ENCODE measurements at regions not wholly inside any gene's neighbourhood (a gene's known extent, or its start where the extent isn't known, plus 50 kb on each side); places are given as distances from the start of the nearest gene placed in this dataset.
"Not testable (repeated sequence)": the region's sequence is repeated elsewhere in the genome, so short reads cannot be mapped to it uniquely, and the experiment has no call there.

- Mint-ChIP-seq H3K27ac (no peak overlapping the region), H3K27me3 (ENCODE audit: low read depth) (peaks cover 20% of the 10 kb centered on the region), H3K4me3 (no peak overlapping the region), H3K4me1 (ENCODE audit: low read depth) (no peaks in the 10 kb centered on the region), H3K36me3 (ENCODE audit: low read depth) (no peaks in the 10 kb centered on the region), H3K9me3 (no peaks in the 10 kb centered on the region)
Observed at GRCh38 chr6:43887340-43887858, 117.4 kb downstream of the VEGFA start.

- no peaks in the 10 kb centered on the region for H3K9me3 Mint-ChIP-seq
- no peaks in the 10 kb centered on the region for H3K36me3 Mint-ChIP-seq (ENCODE audit: low read depth)
- no peak overlapping the region for H3K4me3 Mint-ChIP-seq
- H3K27ac Mint-ChIP-seq, result no peak overlapping the region
- no peaks in the 10 kb centered on the region for H3K4me1 Mint-ChIP-seq (ENCODE audit: low read depth)
- H3K27me3 Mint-ChIP-seq (ENCODE audit: low read depth), result peaks cover 16% of the 10 kb centered on the region
Observed at GRCh38 chr6:43886717-43887339, 116.8 kb downstream of the VEGFA start.

GRCh38 chr6:43886067-43886461 is 116.1 kb downstream of the VEGFA start:
- peaks cover 10% of the 10 kb centered on the region for H3K27me3 Mint-ChIP-seq (ENCODE audit: low read depth)
- no peak overlapping the region for H3K4me3 Mint-ChIP-seq
- H3K4me1 Mint-ChIP-seq (ENCODE audit: low read depth), result no peaks in the 10 kb centered on the region
- H3K36me3 Mint-ChIP-seq (ENCODE audit: low read depth), result no peaks in the 10 kb centered on the region
- H3K27ac Mint-ChIP-seq, result no peak overlapping the region
- H3K9me3 Mint-ChIP-seq, result no peaks in the 10 kb centered on the region

- Mint-ChIP-seq H3K9me3 (no peaks in the 10 kb centered on the region), H3K27ac (no peak overlapping the region), H3K36me3 (ENCODE audit: low read depth) (no peaks in the 10 kb centered on the region)
Observed at GRCh38 chr6:43885399-43886066, 115.5 kb downstream of the VEGFA start.

GRCh38 chr6:43884652-43885022 is 114.6 kb downstream of the VEGFA start:
- no peak overlapping the region for H3K4me3 Mint-ChIP-seq
- H3K27ac Mint-ChIP-seq, result no peak overlapping the region
- H3K36me3 Mint-ChIP-seq (ENCODE audit: low read depth), result no peaks in the 10 kb centered on the region
- H3K9me3 Mint-ChIP-seq, result no peaks in the 10 kb centered on the region
- H3K4me1 Mint-ChIP-seq (ENCODE audit: low read depth), result no peaks in the 10 kb centered on the region
- no peaks in the 10 kb centered on the region for H3K27me3 Mint-ChIP-seq (ENCODE audit: low read depth)

More at GRCh38 chr6:43885399-43886066, 115.5 kb downstream of the VEGFA start:
- peaks cover 6% of the 10 kb centered on the region for H3K27me3 Mint-ChIP-seq (ENCODE audit: low read depth)
- no peaks in the 10 kb centered on the region for H3K4me1 Mint-ChIP-seq (ENCODE audit: low read depth)
- H3K4me3 Mint-ChIP-seq, result no peak overlapping the region

- H3K4me3 Mint-ChIP-seq, result no peak overlapping the region
Observed at GRCh38 chr6:43883847-43884651, 114.0 kb downstream of the VEGFA start.

GRCh38 chr6:43882690-43883448 is 112.9 kb downstream of the VEGFA start:
- not testable (repeated sequence) for H3K4me3 Mint-ChIP-seq; H3K27ac Mint-ChIP-seq; H3K27me3 Mint-ChIP-seq (ENCODE audit: low read depth); H3K36me3 Mint-ChIP-seq (ENCODE audit: low read depth); H3K9me3 Mint-ChIP-seq; H3K4me1 Mint-ChIP-seq (ENCODE audit: low read depth)

More at GRCh38 chr6:43883847-43884651, 114.0 kb downstream of the VEGFA start:
- no peaks in the 10 kb centered on the region for H3K4me1 Mint-ChIP-seq (ENCODE audit: low read depth)
- no peaks in the 10 kb centered on the region for H3K27me3 Mint-ChIP-seq (ENCODE audit: low read depth)
- no peak overlapping the region for H3K27ac Mint-ChIP-seq
- H3K9me3 Mint-ChIP-seq, result no peaks in the 10 kb centered on the region
- no peaks in the 10 kb centered on the region for H3K36me3 Mint-ChIP-seq (ENCODE audit: low read depth)

GRCh38 chr6:43880236-43881137 is 110.5 kb downstream of the VEGFA start:
- H3K4me3 Mint-ChIP-seq, result no peak overlapping the region
- no peaks in the 10 kb centered on the region for H3K9me3 Mint-ChIP-seq
- no peaks in the 10 kb centered on the region for H3K4me1 Mint-ChIP-seq (ENCODE audit: low read depth)
- H3K27me3 Mint-ChIP-seq (ENCODE audit: low read depth), result no peaks in the 10 kb centered on the region
- no peak overlapping the region for H3K27ac Mint-ChIP-seq
- H3K36me3 Mint-ChIP-seq (ENCODE audit: low read depth), result no peaks in the 10 kb centered on the region

- Mint-ChIP-seq H3K4me3 (no peak overlapping the region), H3K27ac (no peak overlapping the region), H3K4me1 (ENCODE audit: low read depth) (no peaks in the 10 kb centered on the region), H3K27me3 (ENCODE audit: low read depth) (no peaks in the 10 kb centered on the region), H3K9me3 (no peaks in the 10 kb centered on the region), H3K36me3 (ENCODE audit: low read depth) (no peaks in the 10 kb centered on the region)
Observed at GRCh38 chr6:43879722-43880121, 109.7 kb downstream of the VEGFA start.

- Mint-ChIP-seq H3K36me3 (ENCODE audit: low read depth) (no peaks in the 10 kb centered on the region), H3K4me3 (no peak overlapping the region), H3K4me1 (ENCODE audit: low read depth) (no peaks in the 10 kb centered on the region), H3K27ac (no peak overlapping the region), H3K27me3 (ENCODE audit: low read depth) (no peaks in the 10 kb centered on the region), H3K9me3 (no peaks in the 10 kb centered on the region)
Observed at GRCh38 chr6:43878823-43879495, 108.9 kb downstream of the VEGFA start.

GRCh38 chr6:43878127-43878634 is 108.2 kb downstream of the VEGFA start:
- H3K27ac Mint-ChIP-seq, result no peak overlapping the region
- H3K9me3 Mint-ChIP-seq, result no peaks in the 10 kb centered on the region
- H3K36me3 Mint-ChIP-seq (ENCODE audit: low read depth), result no peaks in the 10 kb centered on the region
- H3K27me3 Mint-ChIP-seq (ENCODE audit: low read depth), result no peaks in the 10 kb centered on the region
- H3K4me1 Mint-ChIP-seq (ENCODE audit: low read depth), result no peaks in the 10 kb centered on the region
- no peak overlapping the region for H3K4me3 Mint-ChIP-seq

- H3K4me3 Mint-ChIP-seq, result no peak overlapping the region
- H3K4me1 Mint-ChIP-seq (ENCODE audit: low read depth), result no peaks in the 10 kb centered on the region
- no peaks in the 10 kb centered on the region for H3K9me3 Mint-ChIP-seq
- no peaks in the 10 kb centered on the region for H3K36me3 Mint-ChIP-seq (ENCODE audit: low read depth)
- H3K27me3 Mint-ChIP-seq (ENCODE audit: low read depth), result no peaks in the 10 kb centered on the region
- H3K27ac Mint-ChIP-seq, result no peak overlapping the region
Observed at GRCh38 chr6:43877463-43878126, 107.6 kb downstream of the VEGFA start.

Measured in T-helper 1 cell treated with Interleukin-12 subunit alpha and Interleukin-12 subunit beta and Interleukin-4 antibody, amounts not matched to agents 30 μg/mL and 1 μg/mL, for 36 hours (primary cell).